ENCODE measurements at regions not wholly inside any gene's neighbourhood (a gene's known extent, or its start where the extent isn't known, plus 50 kb on each side); places are given as distances from the start of the nearest gene placed in this dataset.

GRCh38 chr7:12947465-12947864 is 260.0 kb downstream of the ARL4A start:
- no peak overlapping the region for H3K27ac ChIP-seq
- no peak for DNase-seq (ENCODE audit: low spot score)
- ChIA-PET CTCF (interaction anchor here (0.6 kb wide), 2 partner anchors 10 to 187 kb away, joined by 3 to 4 read pairs; no protein-coding TSS in a partner anchor), POLR2A (ENCODE audit: low non-redundant PET) (no interaction called here)
- no peak for TF ChIP-seq CTCF (conservative IDR thresholded peaks at IDR 0.05; ENCODE audit: low read depth)

GRCh38 chr7:12949060-12949931 is 261.9 kb downstream of the ARL4A start:
- POLR2A ChIA-PET (ENCODE audit: low non-redundant PET), result no interaction called here
- TF ChIP-seq CTCF (conservative IDR thresholded peaks at IDR 0.05; ENCODE audit: low read depth), result no peak
- DNase-seq (ENCODE audit: low spot score), result no peak
- H3K27ac ChIP-seq, result no peak overlapping the region
- CTCF ChIA-PET, result interaction anchor here (0.6 kb wide), 1 partner anchor 70 kb away, joined by 4 read pairs; no protein-coding TSS in a partner anchor

DNA sequence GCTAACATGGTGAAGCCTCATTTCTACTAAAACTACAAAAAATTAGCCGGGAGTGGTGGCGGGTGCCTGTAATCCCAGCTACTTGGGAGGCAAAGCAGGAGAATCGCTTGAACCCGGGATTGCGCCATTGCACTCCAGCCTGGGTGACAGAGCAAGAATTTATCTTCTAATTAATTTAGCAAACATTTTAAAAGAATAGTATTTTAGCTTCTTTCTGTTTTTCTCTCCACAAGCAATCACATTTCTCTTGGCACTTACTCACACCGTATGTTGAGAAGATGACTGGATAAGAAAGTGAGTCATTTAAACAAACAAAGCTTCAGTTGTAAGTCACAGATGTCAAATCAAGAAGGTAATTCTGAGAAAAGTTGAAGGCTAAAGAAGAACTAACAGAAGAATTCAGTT is 264.0 kb downstream of the ARL4A start:
- no peak for TF ChIP-seq CTCF (conservative IDR thresholded peaks at IDR 0.05; ENCODE audit: low read depth)
- peak overlapping the region; percentile 86 for H3K27ac ChIP-seq
- CTCF ChIA-PET, result no interaction called here
- peak; percentile 78 for DNase-seq (ENCODE audit: low spot score)
- POLR2A ChIA-PET (ENCODE audit: low non-redundant PET), result no interaction called here

- ChIA-PET POLR2A (ENCODE audit: low non-redundant PET) (no interaction called here), CTCF (no interaction called here)
- DNase-seq (ENCODE audit: low spot score), result no peak
- H3K27ac ChIP-seq, result no peak overlapping the region
- TF ChIP-seq CTCF (conservative IDR thresholded peaks at IDR 0.05; ENCODE audit: low read depth), result no peak
Observed at GRCh38 chr7:12954380-12955033, 267.1 kb downstream of the ARL4A start.

DNA sequence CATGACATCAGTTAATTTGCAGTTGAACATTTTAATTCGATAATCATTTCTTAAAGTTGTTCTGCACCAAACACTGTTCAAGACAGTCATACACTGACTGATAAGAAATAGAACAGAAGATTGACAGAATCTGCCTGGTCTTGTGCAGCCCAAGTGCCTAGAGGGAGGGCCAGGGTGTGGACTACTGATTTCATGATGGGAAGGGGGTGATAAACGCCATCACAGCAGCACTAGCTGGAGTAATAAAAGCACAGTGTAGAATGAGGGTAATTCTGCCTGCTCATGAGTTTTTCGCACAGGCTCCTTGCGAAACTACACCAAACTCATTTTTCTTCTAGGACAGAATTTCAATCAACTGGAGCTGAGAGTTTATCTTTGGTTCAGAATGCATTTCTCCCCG is 270.1 kb downstream of the ARL4A start:
- no peak overlapping the region for H3K27ac ChIP-seq
- CTCF ChIA-PET, result interaction anchor here (0.6 kb wide), 1 partner anchor 10 kb away, joined by 3 read pairs; no protein-coding TSS in a partner anchor
- TF ChIP-seq CTCF (conservative IDR thresholded peaks at IDR 0.05; ENCODE audit: low read depth), result no peak
- no peak for DNase-seq (ENCODE audit: low spot score)
- POLR2A ChIA-PET (ENCODE audit: low non-redundant PET), result no interaction called here

DNA sequence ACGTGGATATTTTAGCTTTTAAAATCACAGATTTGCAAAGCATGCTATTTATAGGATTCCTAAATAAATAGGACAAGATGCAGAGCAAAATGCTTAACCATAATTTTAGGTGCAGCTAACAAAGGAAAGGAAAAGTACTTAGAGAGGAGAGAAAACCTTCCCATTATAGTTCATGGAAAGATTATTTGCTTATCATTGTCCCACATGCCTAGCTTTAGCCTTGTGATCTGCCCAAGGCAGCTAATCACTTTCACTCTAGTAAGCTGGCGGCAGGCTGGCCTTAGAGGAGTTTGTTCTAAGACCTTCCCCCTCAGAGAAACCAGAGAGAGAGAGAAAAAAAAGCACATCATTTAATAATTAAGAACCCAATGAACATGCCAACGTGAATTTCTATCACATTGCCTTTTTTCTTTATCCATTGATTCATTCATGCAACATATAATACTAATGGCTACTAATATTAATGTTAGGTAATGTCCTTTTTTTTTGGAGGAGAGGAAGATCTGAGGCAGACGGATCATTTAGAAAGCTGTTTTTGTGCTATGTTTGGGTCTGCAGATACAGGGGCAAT is 274.6 kb downstream of the ARL4A start:
- ChIA-PET POLR2A (ENCODE audit: low non-redundant PET) (no interaction called here), CTCF (interaction anchor here (0.7 kb wide), 1 partner anchor 250 kb away, joined by 3 read pairs; no protein-coding TSS in a partner anchor)
- H3K27ac ChIP-seq, result no peak overlapping the region
- DNase-seq (ENCODE audit: low spot score), result no peak
- no peak for TF ChIP-seq CTCF (conservative IDR thresholded peaks at IDR 0.05; ENCODE audit: low read depth)

Measured in RWPE1 (cell line).